Small intestine (tissue), 7 donors: ENCODE measurements at regions not wholly inside any gene's neighbourhood (a gene's known extent, or its start where the extent isn't known, plus 50 kb on each side); places are given as distances from the start of the nearest gene placed in this dataset.

ENCODE experiments used
- DNase-seq, 2 donors: peaks; one replicate each; pipeline versions ENCODE4 v3.0.0 to v3.0.0-alpha.2; 2013
- FAIRE-seq: peaks from 2 replicates; lab custom pipeline; 2012; peaks lifted over from hg19 to GRCh38; lab: Jason Lieb, UNC
- H3K27ac ChIP-seq, 3 donors: one replicate each; pipeline ENCODE4 v1.5.1; 2013; ENCODE audit warnings: low read length in 2 of 3, mild to moderate bottlenecking in 2 of 3, control low read depth in 1 of 3, inconsistent platforms in 1 of 3, low read depth in 1 of 3, moderate library complexity in 1 of 3
- H3K27me3 ChIP-seq, 3 donors: one replicate each; pipeline ENCODE4 v1.6.1; 2013; ENCODE audit warnings: low read length in 3 of 3, inconsistent platforms in 1 of 3; ENCODE audit not compliant: control insufficient read depth in 3 of 3, insufficient read depth in 3 of 3
- H3K36me3 ChIP-seq, 3 donors: one replicate each; pipeline ENCODE4 v1.6.1; 2013; ENCODE audit warnings: low read length in 3 of 3, inconsistent platforms in 1 of 3, low read depth in 1 of 3, mild to moderate bottlenecking in 1 of 3, moderate library complexity in 1 of 3; ENCODE audit not compliant: control insufficient read depth in 3 of 3, insufficient read depth in 2 of 3
- H3K4me1 ChIP-seq, 3 donors: one replicate each; pipeline ENCODE4 v1.6.1; 2013; ENCODE audit warnings: low read length in 2 of 3, inconsistent platforms in 1 of 3, low read depth in 1 of 3, mild to moderate bottlenecking in 1 of 3, moderate library complexity in 1 of 3; ENCODE audit not compliant: control insufficient read depth in 3 of 3, insufficient read depth in 2 of 3
- H3K4me3 ChIP-seq, 3 donors: one replicate each; pipeline ENCODE4 v1.5.1; 2013; ENCODE audit warnings: low read length in 3 of 3, control low read depth in 1 of 3, inconsistent platforms in 1 of 3, low read depth in 1 of 3, mild to moderate bottlenecking in 1 of 3, moderate library complexity in 1 of 3
- H3K9me3 ChIP-seq, 2 donors: one replicate each; pipeline ENCODE4 v1.6.1; 2013; ENCODE audit warnings: low read depth in 1 of 2, low read length in 1 of 2; ENCODE audit not compliant: control insufficient read depth in 2 of 2, insufficient read depth in 1 of 2
- WGBS, 3 donors: extraction: QIAGEN DNeasy Blood & Tissue Kit; methylation state at CpG; one replicate each; pipeline ENCODE4 v1.1.7; 2013; 5-methylcytosine and 5-hydroxymethylcytosine counted together
- donor health status: healthy with polysubstance abuse.
- donor health status: control.
- donor health status: control.
- donor health status: Bipolar disorder and iron deficiency.
- donor health status: healthy.

GRCh38 chr2:212626371-212626918, 87.8 kb upstream of the ERBB4 start:
- Histone ChIP-seq H3K27me3 (no peaks in the 10 kb centered on the region), H3K36me3 (no peaks in the 10 kb centered on the region), H3K4me1 (no peaks in the 10 kb centered on the region), H3K9me3 (no peaks in the 10 kb centered on the region), H3K27ac (no peak overlapping the region), H3K4me3 (no peak overlapping the region)
- FAIRE-seq (no peak), DNase-seq (no peak)
- WGBS, 3 donors: 91 to 92% (median 91%) methylated on average over 5 of the region's 5 CpGs

- Histone ChIP-seq H3K36me3 (no peaks in the 10 kb centered on the region), H3K9me3 (no peaks in the 10 kb centered on the region), H3K27me3 (no peaks in the 10 kb centered on the region), H3K27ac (no peak overlapping the region), H3K4me1 (no peaks in the 10 kb centered on the region), H3K4me3 (no peak overlapping the region)
- WGBS, 3 donors: 85 to 100% (median 94%) methylated on average over 1 of the region's 1 CpG
- FAIRE-seq (no peak), DNase-seq (no peak)
These were observed 81.4 kb upstream of the ERBB4 start for GRCh38 chr2:212619954-212620353.

GRCh38 chr2:212618636-212619035, 80.0 kb upstream of the ERBB4 start:
- Histone ChIP-seq H3K9me3 (no peaks in the 10 kb centered on the region), H3K36me3 (no peaks in the 10 kb centered on the region), H3K27ac (no peak overlapping the region), H3K27me3 (no peaks in the 10 kb centered on the region), H3K4me1 (no peaks in the 10 kb centered on the region), H3K4me3 (no peak overlapping the region)
- 50 to 70% (median 58%) methylated on average over 2 of the region's 2 CpGs for WGBS, 3 donors
- FAIRE-seq (no peak), DNase-seq (no peak)

GRCh38 chr2:212610872-212611425, 72.3 kb upstream of the ERBB4 start:
- Histone ChIP-seq H3K27ac (no peak overlapping the region), H3K4me3 (no peak overlapping the region), H3K4me1 (no peaks in the 10 kb centered on the region), H3K9me3 (no peaks in the 10 kb centered on the region), H3K27me3 (no peaks in the 10 kb centered on the region), H3K36me3 (no peaks in the 10 kb centered on the region)
- FAIRE-seq (no peak), DNase-seq (no peak)
- 69 to 80% (median 77%) methylated on average over 3 of the region's 3 CpGs for WGBS, 3 donors

- Histone ChIP-seq H3K36me3 (no peaks in the 10 kb centered on the region), H3K27me3 (no peaks in the 10 kb centered on the region), H3K4me3 (no peak overlapping the region), H3K4me1 (no peaks in the 10 kb centered on the region), H3K9me3 (no peaks in the 10 kb centered on the region), H3K27ac (no peak overlapping the region)
- 63 to 86% (median 70%) methylated on average over 3 of the region's 3 CpGs for WGBS, 3 donors
- DNase-seq (peak in 1 of 2 donors; percentile 2), FAIRE-seq (no peak)
These were observed 70.9 kb upstream of the ERBB4 start for GRCh38 chr2:212609479-212609878.

GRCh38 chr2:212607080-212607479, 68.5 kb upstream of the ERBB4 start:
- no peaks in the 10 kb centered on the region for H3K27me3 ChIP-seq
- no peak for DNase-seq
- H3K4me1 ChIP-seq: no peaks in the 10 kb centered on the region
- FAIRE-seq: no peak
- no peaks in the 10 kb centered on the region for H3K9me3 ChIP-seq
- WGBS, 3 donors: 50 to 60% (median 53%) methylated on average over 2 of the region's 2 CpGs
- no peak overlapping the region for H3K4me3 ChIP-seq
- H3K27ac ChIP-seq: no peak overlapping the region
- no peaks in the 10 kb centered on the region for H3K36me3 ChIP-seq

GRCh38 chr2:212606232-212606631, 67.6 kb upstream of the ERBB4 start:
- Histone ChIP-seq H3K36me3 (no peaks in the 10 kb centered on the region), H3K4me3 (no peak overlapping the region), H3K9me3 (no peaks in the 10 kb centered on the region), H3K27me3 (no peaks in the 10 kb centered on the region), H3K4me1 (no peaks in the 10 kb centered on the region), H3K27ac (no peak overlapping the region)
- no peak for DNase-seq
- WGBS, 3 donors: 89 to 92% (median 91%) methylated on average over 1 of the region's 1 CpG
- no peak for FAIRE-seq

- Histone ChIP-seq H3K9me3 (no peaks in the 10 kb centered on the region), H3K4me3 (no peak overlapping the region), H3K4me1 (no peaks in the 10 kb centered on the region), H3K27me3 (no peaks in the 10 kb centered on the region), H3K27ac (no peak overlapping the region), H3K36me3 (no peaks in the 10 kb centered on the region)
- no peak for FAIRE-seq
- 77 to 84% (median 78%) methylated on average over 3 of the region's 3 CpGs for WGBS, 3 donors
- no peak for DNase-seq
These were observed 58.1 kb upstream of the ERBB4 start for GRCh38 chr2:212596688-212597087.

- WGBS, 3 donors: 55 to 66% (median 58%) methylated on average over 3 of the region's 3 CpGs
- H3K4me3 ChIP-seq: no peak overlapping the region
- FAIRE-seq (no peak), DNase-seq (no peak)
- no peaks in the 10 kb centered on the region for H3K27me3 ChIP-seq
- H3K27ac ChIP-seq: no peak overlapping the region
- H3K4me1 ChIP-seq: no peaks in the 10 kb centered on the region
- H3K9me3 ChIP-seq: no peaks in the 10 kb centered on the region
- H3K36me3 ChIP-seq: no peaks in the 10 kb centered on the region
These were observed 57.7 kb upstream of the ERBB4 start for GRCh38 chr2:212596276-212596675.
